Glutamatergic neuron (in vitro differentiated cells): ENCODE measurements at regions not wholly inside any gene's neighbourhood (a gene's known extent, or its start where the extent isn't known, plus 50 kb on each side); places are given as distances from the start of the nearest gene placed in this dataset.

Source experiments
- DNase-seq: peaks from one replicate; pipeline ENCODE4 v3.0.0; 2022
- H3K27ac Mint-ChIP-seq: one replicate; pipeline ENCODE4 v1.8.0; 2020; ENCODE audit warnings: mild to moderate bottlenecking, mixed read lengths, inconsistent platforms; ENCODE audit not compliant: unreplicated experiment
- H3K27me3 Mint-ChIP-seq: one replicate; pipeline ENCODE4 v1.8.0; 2020; ENCODE audit warnings: mild to moderate bottlenecking, moderate library complexity, mixed read lengths, inconsistent platforms; ENCODE audit not compliant: unreplicated experiment
- H3K36me3 Mint-ChIP-seq: one replicate; pipeline ENCODE4 v1.8.0; 2020; ENCODE audit warnings: mild to moderate bottlenecking, mixed read lengths, inconsistent platforms; ENCODE audit not compliant: unreplicated experiment
- H3K4me1 Mint-ChIP-seq: one replicate; pipeline ENCODE4 v1.8.0; 2020; ENCODE audit warnings: mild to moderate bottlenecking, low read depth, mixed read lengths, inconsistent platforms; ENCODE audit not compliant: unreplicated experiment
- H3K4me3 Mint-ChIP-seq: one replicate; pipeline ENCODE4 v1.8.0; 2020; ENCODE audit warnings: mild to moderate bottlenecking, mixed read lengths, inconsistent platforms; ENCODE audit not compliant: unreplicated experiment
- H3K9me3 Mint-ChIP-seq: one replicate; pipeline ENCODE4 v1.8.0; 2020; ENCODE audit warnings: mild to moderate bottlenecking, moderate library complexity, mixed read lengths, inconsistent platforms; ENCODE audit not compliant: unreplicated experiment
- TF ChIP-seq, protein P1 (sequence below): fragments of 200-600 bp; sonication (generic); IDR thresholded peaks from one replicate; pipeline ENCODE4 v1.5.0; 2021; ENCODE audit not compliant: partially characterized antibody, unreplicated experiment

DNA sequence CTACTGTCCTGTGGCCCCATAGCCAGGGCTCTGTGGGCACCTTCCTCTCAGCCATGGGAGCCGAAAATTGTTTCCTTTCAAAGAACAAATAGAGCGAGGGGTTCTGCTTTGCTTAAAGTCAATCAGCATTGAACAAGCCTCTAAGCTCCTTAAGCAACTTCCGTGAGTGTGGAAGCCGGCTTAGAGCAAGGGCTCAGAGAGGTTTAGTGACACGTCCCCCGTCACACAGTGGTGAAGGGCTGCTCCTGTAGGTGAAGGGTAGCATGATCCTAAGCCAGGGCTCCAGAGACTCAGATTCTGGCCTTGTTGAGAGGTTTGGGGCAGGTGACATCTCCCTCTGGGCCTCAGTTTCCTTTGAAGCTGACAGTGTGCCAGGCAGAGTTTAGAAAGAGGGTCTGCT lies 94.0 kb upstream of the WNT4 start:
- Mint-ChIP-seq H3K27me3 (peaks cover 6% of the 10 kb centered on the region), H3K9me3 (peaks cover 2% of the 10 kb centered on the region), H3K4me3 (no peak overlapping the region), H3K36me3 (no peaks in the 10 kb centered on the region), H3K4me1 (no peaks in the 10 kb centered on the region), H3K27ac (no peak overlapping the region)
- DNase-seq, result no peak
- TF ChIP-seq, protein P1, sequence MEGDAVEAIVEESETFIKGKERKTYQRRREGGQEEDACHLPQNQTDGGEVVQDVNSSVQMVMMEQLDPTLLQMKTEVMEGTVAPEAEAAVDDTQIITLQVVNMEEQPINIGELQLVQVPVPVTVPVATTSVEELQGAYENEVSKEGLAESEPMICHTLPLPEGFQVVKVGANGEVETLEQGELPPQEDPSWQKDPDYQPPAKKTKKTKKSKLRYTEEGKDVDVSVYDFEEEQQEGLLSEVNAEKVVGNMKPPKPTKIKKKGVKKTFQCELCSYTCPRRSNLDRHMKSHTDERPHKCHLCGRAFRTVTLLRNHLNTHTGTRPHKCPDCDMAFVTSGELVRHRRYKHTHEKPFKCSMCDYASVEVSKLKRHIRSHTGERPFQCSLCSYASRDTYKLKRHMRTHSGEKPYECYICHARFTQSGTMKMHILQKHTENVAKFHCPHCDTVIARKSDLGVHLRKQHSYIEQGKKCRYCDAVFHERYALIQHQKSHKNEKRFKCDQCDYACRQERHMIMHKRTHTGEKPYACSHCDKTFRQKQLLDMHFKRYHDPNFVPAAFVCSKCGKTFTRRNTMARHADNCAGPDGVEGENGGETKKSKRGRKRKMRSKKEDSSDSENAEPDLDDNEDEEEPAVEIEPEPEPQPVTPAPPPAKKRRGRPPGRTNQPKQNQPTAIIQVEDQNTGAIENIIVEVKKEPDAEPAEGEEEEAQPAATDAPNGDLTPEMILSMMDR, result no peak

DNA sequence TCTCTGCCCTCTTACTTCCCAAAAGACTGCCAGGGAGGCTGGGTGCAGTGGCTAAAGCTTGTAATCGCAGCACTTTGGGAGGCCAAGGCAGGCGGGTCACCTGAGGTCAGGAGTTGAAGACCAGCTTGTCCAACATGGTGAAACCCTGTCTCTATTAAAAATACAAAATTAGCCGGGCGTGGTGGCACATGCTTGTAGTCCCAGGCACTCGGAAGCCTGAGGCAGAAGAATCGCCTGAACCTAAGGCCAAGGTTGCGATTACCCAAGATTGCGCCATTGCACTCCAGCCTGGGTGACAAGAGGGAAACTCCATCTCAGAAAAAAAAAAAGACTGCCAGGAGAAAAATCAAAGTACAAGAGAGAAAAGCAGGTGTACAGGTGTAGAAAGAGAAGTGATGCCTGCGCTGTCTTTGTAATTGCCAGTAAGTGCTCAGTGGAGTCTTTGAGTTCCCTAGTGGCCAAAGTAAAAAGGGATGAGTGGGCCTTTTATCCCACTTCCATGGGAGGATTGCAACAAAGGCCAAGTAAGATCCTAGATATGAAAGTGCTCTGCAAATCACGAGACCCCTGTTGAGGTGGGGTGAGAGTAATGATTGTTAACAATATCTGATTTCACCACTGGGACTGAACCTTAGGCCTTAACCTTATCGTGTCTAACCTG lies 94.7 kb upstream of the WNT4 start:
- Mint-ChIP-seq H3K36me3 (no peaks in the 10 kb centered on the region), H3K27me3 (peaks cover 3% of the 10 kb centered on the region)
- TF ChIP-seq, protein P1, result no peak

DNA sequence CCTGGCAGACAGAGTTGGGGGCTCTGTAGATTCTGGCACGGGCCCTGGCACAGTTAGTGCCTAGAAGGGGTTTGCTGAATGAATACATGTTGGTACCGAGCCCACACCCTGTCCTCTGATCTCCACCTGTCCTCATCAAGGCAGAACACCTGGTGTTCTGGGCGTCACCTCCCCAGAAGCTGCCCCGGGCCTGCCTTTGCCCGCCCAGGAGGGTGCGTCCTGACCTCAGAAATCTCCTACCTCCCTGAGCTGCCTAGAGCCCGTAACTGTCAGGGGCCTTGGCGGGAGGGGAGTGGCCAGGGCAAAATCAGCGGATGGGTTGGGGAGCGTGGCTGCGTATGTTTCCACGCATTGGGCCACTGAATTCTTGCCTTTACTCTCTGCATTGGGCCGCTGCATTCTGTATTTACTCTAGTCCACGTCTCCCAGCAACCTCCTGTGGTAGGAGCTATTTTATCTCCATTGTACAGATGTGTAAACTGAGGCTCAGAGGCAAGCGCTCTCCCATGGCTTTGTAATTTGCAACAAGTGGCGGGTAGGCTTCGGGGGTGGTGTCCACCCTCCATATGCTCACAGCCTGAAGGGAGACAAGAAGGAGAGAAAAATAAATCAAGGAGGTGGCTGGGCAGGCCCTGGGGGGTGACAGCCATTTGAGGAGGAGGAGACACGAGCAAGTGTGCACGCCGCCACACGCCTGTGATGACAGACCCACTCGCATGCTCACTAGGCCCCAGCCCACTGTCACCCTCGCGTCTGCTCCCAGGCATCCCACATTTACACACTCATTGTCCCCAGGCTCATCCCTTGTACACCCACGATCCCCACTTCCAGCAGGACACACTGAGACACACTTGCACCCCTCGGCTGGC lies 95.7 kb upstream of the WNT4 start:
- no peak for DNase-seq
- TF ChIP-seq, protein P1, result no peak
- Mint-ChIP-seq H3K9me3 (peaks cover 2% of the 10 kb centered on the region), H3K27me3 (peaks cover 3% of the 10 kb centered on the region), H3K36me3 (no peaks in the 10 kb centered on the region), H3K27ac (no peak overlapping the region), H3K4me3 (no peak overlapping the region), H3K4me1 (no peaks in the 10 kb centered on the region)

More for the DNA sequence above, 94.7 kb upstream of the WNT4 start:
- Mint-ChIP-seq H3K4me3 (no peak overlapping the region), H3K27ac (no peak overlapping the region), H3K9me3 (peaks cover 2% of the 10 kb centered on the region), H3K4me1 (no peaks in the 10 kb centered on the region)
- no peak for DNase-seq

DNA sequence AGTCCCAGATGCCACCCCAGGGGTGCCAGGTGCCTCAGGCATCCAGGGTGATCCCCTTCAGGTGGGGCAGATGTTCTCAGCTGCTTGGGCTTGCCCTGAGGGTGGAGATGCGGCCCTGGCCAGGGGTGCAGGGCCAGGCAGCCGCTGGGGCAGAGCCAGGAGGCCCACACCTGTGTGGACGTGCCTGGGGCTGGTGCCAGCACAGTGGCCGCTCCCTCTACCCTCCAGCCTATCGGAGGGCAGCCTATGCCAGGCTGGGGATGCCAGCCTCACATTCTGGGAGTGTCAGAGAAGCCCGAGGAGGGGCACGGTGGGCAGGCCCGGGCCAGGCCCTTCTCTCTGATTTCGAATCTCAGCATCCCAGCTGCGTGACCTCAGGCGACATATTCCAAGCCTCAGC lies 96.5 kb upstream of the WNT4 start:
- Mint-ChIP-seq H3K27ac (no peak overlapping the region), H3K4me3 (no peak overlapping the region), H3K36me3 (no peaks in the 10 kb centered on the region), H3K9me3 (no peaks in the 10 kb centered on the region), H3K4me1 (no peaks in the 10 kb centered on the region), H3K27me3 (peaks cover 1% of the 10 kb centered on the region)
- TF ChIP-seq, protein P1, result no peak
- no peak for DNase-seq

DNA sequence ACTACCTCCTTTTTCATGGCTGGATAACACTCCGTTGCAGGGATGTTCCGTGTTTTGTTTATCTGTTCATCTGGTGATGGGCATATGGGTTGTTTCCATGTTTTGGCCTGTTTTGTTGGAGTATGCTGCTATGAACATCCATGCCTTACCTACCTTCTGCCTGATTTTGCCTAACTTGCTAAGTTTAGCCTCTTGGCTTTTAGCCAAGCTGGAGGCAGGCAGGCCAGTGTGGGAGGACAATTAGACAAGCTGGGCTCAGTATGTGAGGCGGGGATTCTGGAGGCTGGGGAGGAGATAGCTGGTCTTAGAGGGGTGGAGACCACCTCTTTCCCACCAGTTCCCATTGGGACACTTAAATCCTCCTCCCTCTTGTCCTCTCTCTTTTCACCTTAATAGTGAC lies 98.4 kb upstream of the WNT4 start:
- H3K9me3 Mint-ChIP-seq, result no peaks in the 10 kb centered on the region

More for the DNA sequence above, 98.4 kb upstream of the WNT4 start:
- no peak overlapping the region for H3K27ac Mint-ChIP-seq
- H3K4me1 Mint-ChIP-seq, result no peaks in the 10 kb centered on the region
- TF ChIP-seq, protein P1, result no peak
- peaks cover 4% of the 10 kb centered on the region for H3K27me3 Mint-ChIP-seq
- H3K36me3 Mint-ChIP-seq, result no peaks in the 10 kb centered on the region
- no peak for DNase-seq
- no peak overlapping the region for H3K4me3 Mint-ChIP-seq
